ENCODE measurements at regions not wholly inside any gene's neighbourhood (a gene's known extent, or its start where the extent isn't known, plus 50 kb on each side); places are given as distances from the start of the nearest gene placed in this dataset.

DNA sequence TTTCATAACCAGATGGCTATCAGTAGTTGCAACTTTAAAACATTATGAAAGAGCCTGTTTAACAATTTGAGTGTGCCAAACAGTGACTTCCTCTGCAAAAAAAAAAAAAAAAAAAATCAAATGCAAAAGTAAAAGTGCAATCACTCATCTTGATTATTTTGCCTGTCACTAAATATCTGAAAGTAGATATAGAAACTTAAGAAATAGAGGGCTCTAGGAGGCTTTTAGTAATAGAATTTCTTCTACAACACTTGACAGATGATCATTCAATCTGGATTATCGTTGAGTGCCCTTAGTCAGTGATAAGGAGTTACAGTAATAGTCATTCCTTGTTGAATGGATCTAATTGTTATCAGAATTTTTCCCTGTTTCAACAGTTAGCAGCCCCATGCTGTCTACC is 101.8 kb downstream of the CETN3 start:
- Histone ChIP-seq H3K79me2 (replicated peaks; ENCODE audit: insufficient read depth, low read length) (no peaks in the 10 kb centered on the region), H3K36me3 (ENCODE audit: insufficient read depth, low read length) (no peaks in the 10 kb centered on the region)

DNA sequence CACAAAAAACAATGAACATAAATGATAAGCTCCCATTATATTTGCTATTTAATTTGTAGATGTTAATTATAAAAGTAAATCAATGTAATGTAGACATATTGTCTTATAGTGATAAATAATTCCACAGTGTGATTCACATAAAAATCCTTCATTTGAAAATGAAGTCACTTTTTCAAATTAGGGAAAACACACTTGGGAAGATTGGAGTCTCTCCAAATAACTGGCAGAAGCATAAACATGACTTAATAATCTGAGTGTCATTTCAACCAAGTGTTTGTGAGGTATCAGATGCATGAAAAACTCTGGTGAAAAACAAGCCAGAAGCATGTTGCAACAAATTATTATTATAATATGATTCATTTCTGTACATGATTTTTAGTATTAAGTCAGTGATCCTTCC is 102.2 kb downstream of the CETN3 start:
- Histone ChIP-seq H3K27ac (ENCODE audit: low read length) (no peak overlapping the region), H3K9me2 (ENCODE audit: insufficient read depth, low read length) (no peaks in the 10 kb centered on the region), H3K9me3 (ENCODE audit: low read length) (no peaks in the 10 kb centered on the region), H3F3A (ENCODE audit: insufficient read depth, low read length, poor library complexity, severe bottlenecking) (no peaks in the 10 kb centered on the region), H2AFZ (ENCODE audit: low read depth, low read length) (no peak overlapping the region), H3K9ac (ENCODE audit: low read length) (no peak overlapping the region), H3K79me2 (replicated peaks; ENCODE audit: insufficient read depth, low read length) (no peaks in the 10 kb centered on the region), H3K36me3 (ENCODE audit: insufficient read depth, low read length) (no peaks in the 10 kb centered on the region), H4K20me1 (ENCODE audit: insufficient read depth) (no peaks in the 10 kb centered on the region), H3K27me3 (ENCODE audit: insufficient read depth, low read depth, low read length) (no peaks in the 10 kb centered on the region), H3K4me3 (ENCODE audit: low read length) (no peak overlapping the region), H3K4me2 (ENCODE audit: low read length) (no peak overlapping the region)
- TF ChIP-seq SMC3 (conservative IDR thresholded peaks at IDR 0.05; ENCODE audit: poor library complexity) (no peak), TAF1 (IDR thresholded peaks at IDR 0.05; ENCODE audit: low read depth) (no peak), EP300 (conservative IDR thresholded peaks at IDR 0.05; ENCODE audit: poor library complexity, severe bottlenecking) (no peak), RAD21 (conservative IDR thresholded peaks at IDR 0.05) (no peak), EZH2 (IDR thresholded peaks at IDR 0.05; ENCODE audit: borderline replicate concordance, insufficient read depth, low read length, poor library complexity, severe bottlenecking) (no peak), POLR2AphosphoS5 (IDR thresholded peaks at IDR 0.05) (no peak), MXI1 (conservative IDR thresholded peaks at IDR 0.05; ENCODE audit: poor library complexity, severe bottlenecking) (no peak), CTCF (IDR thresholded peaks at IDR 0.05; ENCODE audit: poor library complexity, severe bottlenecking) (no peak)
- TF ChIP-seq, protein P1, sequence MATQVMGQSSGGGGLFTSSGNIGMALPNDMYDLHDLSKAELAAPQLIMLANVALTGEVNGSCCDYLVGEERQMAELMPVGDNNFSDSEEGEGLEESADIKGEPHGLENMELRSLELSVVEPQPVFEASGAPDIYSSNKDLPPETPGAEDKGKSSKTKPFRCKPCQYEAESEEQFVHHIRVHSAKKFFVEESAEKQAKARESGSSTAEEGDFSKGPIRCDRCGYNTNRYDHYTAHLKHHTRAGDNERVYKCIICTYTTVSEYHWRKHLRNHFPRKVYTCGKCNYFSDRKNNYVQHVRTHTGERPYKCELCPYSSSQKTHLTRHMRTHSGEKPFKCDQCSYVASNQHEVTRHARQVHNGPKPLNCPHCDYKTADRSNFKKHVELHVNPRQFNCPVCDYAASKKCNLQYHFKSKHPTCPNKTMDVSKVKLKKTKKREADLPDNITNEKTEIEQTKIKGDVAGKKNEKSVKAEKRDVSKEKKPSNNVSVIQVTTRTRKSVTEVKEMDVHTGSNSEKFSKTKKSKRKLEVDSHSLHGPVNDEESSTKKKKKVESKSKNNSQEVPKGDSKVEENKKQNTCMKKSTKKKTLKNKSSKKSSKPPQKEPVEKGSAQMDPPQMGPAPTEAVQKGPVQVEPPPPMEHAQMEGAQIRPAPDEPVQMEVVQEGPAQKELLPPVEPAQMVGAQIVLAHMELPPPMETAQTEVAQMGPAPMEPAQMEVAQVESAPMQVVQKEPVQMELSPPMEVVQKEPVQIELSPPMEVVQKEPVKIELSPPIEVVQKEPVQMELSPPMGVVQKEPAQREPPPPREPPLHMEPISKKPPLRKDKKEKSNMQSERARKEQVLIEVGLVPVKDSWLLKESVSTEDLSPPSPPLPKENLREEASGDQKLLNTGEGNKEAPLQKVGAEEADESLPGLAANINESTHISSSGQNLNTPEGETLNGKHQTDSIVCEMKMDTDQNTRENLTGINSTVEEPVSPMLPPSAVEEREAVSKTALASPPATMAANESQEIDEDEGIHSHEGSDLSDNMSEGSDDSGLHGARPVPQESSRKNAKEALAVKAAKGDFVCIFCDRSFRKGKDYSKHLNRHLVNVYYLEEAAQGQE (IDR thresholded peaks at IDR 0.05; ENCODE audit: borderline replicate concordance): no peak

More for the DNA sequence above, 101.8 kb downstream of the CETN3 start:
- Histone ChIP-seq H3K4me2 (ENCODE audit: low read length) (no peak overlapping the region), H3K9me2 (ENCODE audit: insufficient read depth, low read length) (no peaks in the 10 kb centered on the region), H3F3A (ENCODE audit: insufficient read depth, low read length, poor library complexity, severe bottlenecking) (no peaks in the 10 kb centered on the region), H4K20me1 (ENCODE audit: insufficient read depth) (no peaks in the 10 kb centered on the region), H3K27me3 (ENCODE audit: insufficient read depth, low read depth, low read length) (no peaks in the 10 kb centered on the region), H3K27ac (ENCODE audit: low read length) (no peak overlapping the region), H3K9me3 (ENCODE audit: low read length) (no peaks in the 10 kb centered on the region), H3K9ac (ENCODE audit: low read length) (no peak overlapping the region), H3K4me3 (ENCODE audit: low read length) (no peak overlapping the region), H2AFZ (ENCODE audit: low read depth, low read length) (no peak overlapping the region)
- no peak for TF ChIP-seq MXI1 (conservative IDR thresholded peaks at IDR 0.05; ENCODE audit: poor library complexity, severe bottlenecking)
- TF ChIP-seq, protein P1 (IDR thresholded peaks at IDR 0.05; ENCODE audit: borderline replicate concordance): no peak
- TF ChIP-seq CTCF (IDR thresholded peaks at IDR 0.05; ENCODE audit: poor library complexity, severe bottlenecking): no peak
- TF ChIP-seq POLR2AphosphoS5 (IDR thresholded peaks at IDR 0.05): no peak

Measured in neural cell (in vitro differentiated cells).